ENCODE measurements at regions not wholly inside any gene's neighbourhood (a gene's known extent, or its start where the extent isn't known, plus 50 kb on each side); places are given as distances from the start of the nearest gene placed in this dataset.

- intact Hi-C loops (cut with micrococcal nuclease) = no loop called here
- Histone ChIP-seq H3K4me1 (ENCODE audit: control insufficient read depth in 1 of 2, insufficient read depth in 2 of 2, low read length in 2 of 2) (no peaks in the 10 kb centered on the region), H3K4me3 (replicated peaks in 1 of 2; ENCODE audit: low read depth in 1 of 2, low read length in 2 of 2) (no peak overlapping the region), H3K27ac (ENCODE audit: low read depth, low read length) (no peak overlapping the region), H3K79me2 (ENCODE audit: insufficient read depth, low read length) (no peaks in the 10 kb centered on the region), H3K36me3 (ENCODE audit: control insufficient read depth in 1 of 2, insufficient read depth in 2 of 2, low read length in 2 of 2) (no peaks in the 10 kb centered on the region), H3K9ac (ENCODE audit: low read length) (no peak overlapping the region), H3K4me2 (ENCODE audit: low read length) (no peak overlapping the region), H3K9me2 (ENCODE audit: insufficient read depth) (no peaks in the 10 kb centered on the region), H3K9me3 (ENCODE audit: control insufficient read depth in 1 of 2, insufficient read depth in 1 of 2, low read depth in 1 of 2, low read length in 2 of 2) (peaks cover 0 to 7% of the 10 kb centered on the region in 2 experiments; a peak in 2 of 4 replicates), H2AFZ (ENCODE audit: low read depth, low read length, poor library complexity, severe bottlenecking) (no peak overlapping the region), H4K20me1 (ENCODE audit: insufficient read depth) (no peaks in the 10 kb centered on the region), H3K27me3 (ENCODE audit: insufficient read depth, low read length) (no peaks in the 10 kb centered on the region)
- CTCF ChIA-PET = no interaction called here
- DNase-seq (ENCODE audit: low read depth, low spot score) (no peak), ATAC-seq (no peak)
- RAD21 ChIA-PET (ENCODE audit: low non-redundant PET in 1 of 2, low total read pairs in 2 of 2, uncharacterized antibody in 2 of 2, unreplicated experiment in 2 of 2) = no interaction called here
- POLR2A ChIA-PET = no interaction called here
- BruUV-seq (replicated peaks) = no TSS peak
- TF ChIP-seq FOSL1 (IDR thresholded peaks at IDR 0.05; ENCODE audit: low read depth) (no peak), ATF3 (IDR thresholded peaks at IDR 0.05) (no peak), CBX3 (IDR thresholded peaks at IDR 0.05; ENCODE audit: low read depth) (no peak), SIN3A (IDR thresholded peaks at IDR 0.05; ENCODE audit: low read depth) (no peak), ZNF274 (IDR thresholded peaks at IDR 0.05; ENCODE audit: low read depth, low read length) (no peak), MAX (IDR thresholded peaks at IDR 0.05) (no peak), SRF (IDR thresholded peaks at IDR 0.05; ENCODE audit: low read depth) (no peak), EZH2 (IDR thresholded peaks at IDR 0.05) (no peak), YY1 (IDR thresholded peaks at IDR 0.05; ENCODE audit: extremely low read depth, insufficient replicate concordance, low read depth, low read length) (no peak), EZH2phosphoT487 (IDR thresholded peaks at IDR 0.05; ENCODE audit: borderline replicate concordance) (no peak), JUND (IDR thresholded peaks at IDR 0.05) (no peak), EGR1 (IDR thresholded peaks at IDR 0.05; ENCODE audit: low read depth) (no peak), RAD21 (IDR thresholded peaks at IDR 0.05; ENCODE audit: low read depth) (no peak), ELF1 (IDR thresholded peaks at IDR 0.05; ENCODE audit: borderline replicate concordance, low read depth) (no peak), REST (IDR thresholded peaks at IDR 0.05; ENCODE audit: low read depth) (no peak), POLR2A (IDR thresholded peaks at IDR 0.05; ENCODE audit: borderline replicate concordance, extremely low read depth, insufficient read depth, insufficient read length) (no peak)
Measured at GRCh38 chr6:23498013-23498412, 628.0 kb upstream of the NRSN1 start.
